Islet of Langerhans (tissue), 1 donor: ENCODE measurements at regions not wholly inside any gene's neighbourhood (a gene's known extent, or its start where the extent isn't known, plus 50 kb on each side); places are given as distances from the start of the nearest gene placed in this dataset.

ENCODE experiments used
- FAIRE-seq: peaks from one replicate; lab custom pipeline; 2011; peaks lifted over from hg19 to GRCh38; lab: Jason Lieb, UNC

- FAIRE-seq: no peak
These were observed 1104.5 kb upstream of the PHF14 start for GRCh38 chr7:9869151-9869550.

DNA sequence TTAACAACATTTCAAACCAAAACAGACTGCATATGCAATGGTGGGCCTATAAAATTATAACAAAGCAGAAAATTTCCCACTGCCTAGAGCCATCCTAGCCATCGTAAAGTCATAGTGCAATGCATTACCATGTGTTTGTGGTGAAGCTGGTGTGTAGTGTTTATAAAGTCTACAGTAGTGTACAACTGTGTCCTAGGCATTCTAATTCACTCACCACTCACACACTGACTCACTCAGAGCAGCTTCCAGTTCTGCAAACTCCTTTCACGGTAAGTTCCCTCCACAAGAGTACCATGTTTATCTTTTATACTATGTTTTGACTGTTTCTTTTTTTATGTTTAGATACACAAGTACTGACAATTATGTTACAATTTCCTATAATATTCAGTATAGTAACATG, 1104.1 kb upstream of the PHF14 start:
- no peak for FAIRE-seq

- no peak for FAIRE-seq
These were observed 1103.0 kb upstream of the PHF14 start for GRCh38 chr7:9870674-9871073.

- no peak for FAIRE-seq
These were observed 1099.5 kb upstream of the PHF14 start for GRCh38 chr7:9874182-9874581.

- no peak for FAIRE-seq
These were observed 1097.6 kb upstream of the PHF14 start for GRCh38 chr7:9876053-9876452.

DNA sequence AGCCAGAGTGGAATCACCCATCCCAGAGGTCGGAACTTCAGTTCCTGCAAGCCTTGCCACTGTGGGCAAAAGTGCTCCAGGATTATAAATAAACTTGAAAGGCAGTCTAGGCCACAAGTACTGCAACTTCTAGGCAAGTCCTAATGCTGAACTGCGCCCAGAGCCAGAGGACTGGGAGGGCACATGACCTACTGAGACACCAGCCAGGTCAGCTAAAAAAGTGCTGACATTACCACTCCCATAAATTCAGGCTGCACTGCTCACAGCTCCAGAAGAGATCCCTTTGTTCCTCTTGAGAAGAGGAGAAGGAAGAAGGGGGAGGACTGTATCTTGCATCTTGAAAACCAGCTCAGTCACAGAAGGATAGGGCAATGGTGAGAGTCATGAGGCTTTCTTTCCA, 1084.1 kb upstream of the PHF14 start:
- FAIRE-seq: no peak

- FAIRE-seq: no peak
These were observed 1083.6 kb upstream of the PHF14 start for GRCh38 chr7:9890092-9890491.

DNA sequence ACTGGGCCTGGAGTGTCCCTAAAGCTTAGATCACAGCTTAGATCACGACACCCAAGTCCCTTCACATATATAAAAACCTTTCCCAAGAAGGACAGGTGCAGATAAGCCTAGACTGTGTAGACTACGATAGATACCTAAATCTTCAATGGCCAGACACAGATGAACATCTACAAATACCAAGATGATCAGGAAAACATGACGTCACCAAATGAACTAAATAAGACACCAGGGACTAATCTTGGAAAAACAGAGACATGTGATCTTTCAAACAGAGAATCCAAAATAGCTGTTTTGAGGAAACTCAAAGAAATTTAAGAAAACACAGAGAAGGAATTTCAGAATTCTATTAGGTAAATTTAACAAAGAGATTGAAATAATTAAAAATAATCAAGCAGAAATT, 1082.6 kb upstream of the PHF14 start:
- no peak for FAIRE-seq

- no peak for FAIRE-seq
These were observed 1073.3 kb upstream of the PHF14 start for GRCh38 chr7:9900339-9900738.

DNA sequence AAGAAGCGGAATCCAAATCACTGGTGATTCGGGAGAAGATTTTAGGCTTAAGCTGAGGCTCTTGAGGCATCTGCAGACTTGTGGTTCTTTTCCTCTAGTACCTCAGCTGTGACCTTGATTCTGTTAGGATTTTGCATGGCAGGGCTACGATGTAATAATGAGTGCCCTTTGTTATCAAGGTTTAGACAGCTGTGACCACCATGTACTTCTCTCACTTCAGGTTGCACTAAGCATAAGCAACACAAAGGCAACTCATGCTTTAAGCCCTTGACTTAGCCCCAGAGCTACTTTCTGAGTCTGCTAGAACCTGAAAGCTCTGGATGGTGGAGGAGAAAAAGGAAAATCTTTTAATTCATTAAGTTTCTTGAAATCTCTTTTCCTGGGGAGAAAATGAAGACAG, 1052.3 kb upstream of the PHF14 start:
- no peak for FAIRE-seq

- FAIRE-seq: no peak
These were observed 1035.6 kb upstream of the PHF14 start for GRCh38 chr7:9937944-9938631.

DNA sequence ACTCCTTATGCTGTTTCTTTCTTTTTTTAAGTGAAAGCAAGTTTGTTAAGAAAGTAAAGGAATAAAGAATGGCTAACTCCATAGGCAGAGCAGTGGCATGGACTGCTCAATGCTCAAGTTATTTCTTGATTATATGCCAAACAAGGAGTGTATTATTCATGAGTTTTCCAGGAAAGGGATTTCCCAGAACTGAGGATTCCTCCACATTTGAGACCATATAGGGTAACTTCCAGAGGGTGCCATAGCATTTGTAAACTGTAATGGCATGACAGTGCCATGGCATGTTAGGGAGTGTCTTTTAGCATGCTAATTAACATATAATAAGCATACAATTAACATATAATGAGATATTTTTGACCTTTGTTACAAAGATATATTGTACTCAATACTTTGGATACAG, 1034.5 kb upstream of the PHF14 start:
- no peak for FAIRE-seq

GRCh38 chr7:9945131-9945530, 1028.5 kb upstream of the PHF14 start:
- FAIRE-seq: no peak

DNA sequence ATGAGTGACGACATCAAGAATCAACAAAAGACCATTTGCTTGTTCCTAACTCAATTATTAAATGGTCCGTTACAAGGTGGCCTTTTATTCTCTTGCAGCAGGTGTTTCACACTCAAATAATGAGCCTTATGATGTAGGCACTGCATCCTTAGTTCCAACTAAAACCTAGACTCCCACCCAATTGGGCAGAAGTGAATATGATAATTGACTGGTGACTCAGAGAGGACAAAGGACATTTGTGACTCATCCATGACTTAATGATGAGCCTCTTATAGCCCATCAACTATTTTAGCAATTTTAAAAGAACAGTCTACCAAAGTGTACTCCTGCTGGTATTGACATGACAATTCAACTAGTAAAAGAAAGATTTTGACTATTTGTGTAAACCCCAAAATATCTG, 1027.8 kb upstream of the PHF14 start:
- FAIRE-seq: peak; percentile 92

DNA sequence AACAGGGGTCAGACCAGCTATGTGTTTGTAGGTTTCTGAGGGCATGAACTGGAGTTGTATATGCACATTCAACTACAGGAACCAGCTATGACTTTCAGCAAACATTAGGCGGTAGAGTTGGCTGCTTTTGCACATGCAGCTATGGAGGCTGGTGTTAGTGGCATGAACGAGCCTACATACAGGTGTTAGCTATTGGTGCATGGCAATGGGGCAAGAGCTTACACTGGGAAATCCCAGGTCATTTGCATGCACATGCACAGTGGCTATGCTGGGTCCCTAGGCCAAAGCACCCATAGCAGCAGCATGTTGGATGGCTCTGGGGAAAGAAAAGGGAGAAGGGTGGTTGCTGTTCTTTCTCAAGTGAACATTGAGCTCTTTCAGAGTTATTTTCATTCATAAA, 1018.5 kb upstream of the PHF14 start:
- no peak for FAIRE-seq

DNA sequence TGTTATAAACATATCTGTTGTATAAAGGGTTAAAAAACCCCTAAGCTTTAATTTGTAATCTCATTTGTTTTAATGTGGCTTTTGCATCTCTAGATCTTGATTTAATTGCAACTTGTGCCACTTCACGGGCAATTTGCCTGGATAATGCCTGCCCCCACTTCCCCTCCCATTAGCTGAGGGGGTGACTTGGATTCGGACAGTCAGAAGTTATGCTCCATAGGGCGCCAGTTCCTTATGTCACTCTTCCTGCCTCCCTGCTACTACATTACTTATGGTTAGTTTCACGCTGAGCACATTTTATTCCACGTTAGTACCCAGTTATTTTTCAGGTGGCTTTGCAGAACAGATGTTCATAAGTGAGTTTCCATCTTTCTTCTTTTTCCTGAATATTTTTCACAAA, 1015.2 kb upstream of the PHF14 start:
- no peak for FAIRE-seq

GRCh38 chr7:9960460-9960859, 1013.2 kb upstream of the PHF14 start:
- FAIRE-seq: no peak

- no peak for FAIRE-seq
These were observed 1012.3 kb upstream of the PHF14 start for GRCh38 chr7:9961161-9961922.

GRCh38 chr7:9962742-9963141, 1010.9 kb upstream of the PHF14 start:
- FAIRE-seq: no peak

DNA sequence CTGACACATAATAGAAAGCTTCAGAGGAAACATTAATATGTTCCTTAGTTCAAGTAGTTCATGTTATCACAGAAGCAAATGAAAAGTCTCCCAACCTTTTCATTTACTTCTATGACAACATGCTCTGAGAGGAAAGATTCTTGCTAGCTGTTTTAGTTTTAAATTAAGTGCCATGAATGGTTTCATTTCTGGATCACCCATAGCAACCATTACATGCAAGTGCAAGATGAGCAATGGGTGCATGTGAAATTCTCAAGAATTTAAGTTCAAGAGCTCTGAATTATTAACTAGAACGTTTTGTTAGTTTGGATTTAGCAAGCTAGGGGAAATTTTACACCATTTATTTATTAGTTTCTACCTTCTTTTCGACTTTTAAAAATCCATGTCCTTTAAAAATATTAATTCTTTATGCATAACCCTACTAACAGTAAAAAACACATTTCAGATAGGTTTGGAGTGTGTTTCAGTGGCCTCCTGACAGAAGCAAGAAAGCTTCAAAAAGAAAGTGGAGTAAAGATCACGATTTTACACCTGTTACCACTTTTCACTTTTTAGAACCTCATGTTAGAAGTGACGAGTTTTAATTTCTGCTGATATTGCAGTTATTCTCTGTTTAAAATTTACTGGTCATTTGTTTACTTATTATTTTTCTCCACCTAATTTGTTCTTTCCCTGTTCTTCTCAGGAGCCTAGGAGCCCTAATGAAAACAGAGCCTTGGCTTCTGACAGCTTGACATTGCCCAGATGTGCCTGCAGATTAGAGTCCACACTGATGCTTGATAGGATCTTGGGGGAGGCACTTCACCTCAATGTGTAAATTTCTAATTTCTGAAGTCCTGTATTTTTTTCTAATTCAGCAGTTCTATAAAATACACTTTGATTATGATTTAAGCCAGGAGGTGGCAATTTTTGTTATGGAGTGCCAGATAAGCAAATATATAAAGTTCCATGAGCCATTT, 995.3 kb upstream of the PHF14 start:
- FAIRE-seq: no peak

DNA sequence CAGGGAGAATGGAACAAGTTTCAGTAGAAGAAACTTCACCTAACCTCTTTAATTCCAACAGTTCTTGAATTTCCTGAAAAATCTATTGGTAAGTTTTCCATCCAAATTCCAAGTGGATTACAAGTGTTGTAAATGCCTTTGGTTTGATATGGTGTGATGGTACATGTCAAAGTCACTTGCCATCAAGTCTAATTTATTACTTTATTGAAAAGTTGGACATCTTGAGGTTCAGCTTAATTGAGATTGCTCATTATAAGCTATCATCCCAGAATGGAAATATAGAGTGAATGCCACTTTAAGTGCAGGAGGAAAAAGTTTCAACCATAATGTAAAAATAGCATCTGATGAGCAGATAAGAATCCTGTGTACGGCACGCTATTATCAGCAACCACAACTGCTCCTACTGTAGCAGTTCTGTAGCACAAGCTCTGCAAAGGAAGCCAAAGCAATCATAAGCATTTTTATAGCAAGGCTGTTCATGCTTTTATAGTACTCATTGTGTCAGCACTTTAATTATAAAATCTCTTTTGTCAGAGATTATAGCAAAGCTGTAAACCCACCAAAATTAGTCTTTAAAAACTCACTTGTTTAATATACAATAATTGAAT, 991.8 kb upstream of the PHF14 start:
- FAIRE-seq: no peak

GRCh38 chr7:9983048-9983447, 990.6 kb upstream of the PHF14 start:
- FAIRE-seq: no peak

DNA sequence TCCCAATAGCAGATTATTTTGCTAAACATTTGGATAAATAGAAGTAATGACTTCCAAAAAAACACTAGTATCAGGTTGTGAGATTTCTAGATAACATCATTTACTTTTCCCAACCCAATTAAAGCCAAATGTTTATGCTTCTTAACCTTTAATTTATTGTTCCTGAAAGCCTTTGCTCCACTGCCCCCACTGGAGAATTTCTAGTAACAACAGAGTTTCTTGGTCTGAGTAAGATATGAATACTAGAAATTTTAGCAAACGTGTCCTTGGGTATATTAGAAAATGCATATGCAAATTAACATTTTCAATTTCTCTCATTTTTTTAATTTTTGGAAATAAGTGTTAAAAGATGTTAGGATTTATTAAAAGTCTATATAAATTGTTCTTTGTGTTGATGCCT, 958.0 kb upstream of the PHF14 start:
- no peak for FAIRE-seq
